ENCODE measurements at regions not wholly inside any gene's neighbourhood (a gene's known extent, or its start where the extent isn't known, plus 50 kb on each side); places are given as distances from the start of the nearest gene placed in this dataset.

- DNase-seq (no peak), ATAC-seq (ENCODE audit: insufficient read depth, low read depth) (no peak)
- H3K27ac ChIP-seq (ENCODE audit: low read length) = no peak overlapping the region
Observed at GRCh38 chr5:175788155-175788787, 83.1 kb upstream of the CPLX2 start.

GRCh38 chr5:175789670-175790069 is 81.7 kb upstream of the CPLX2 start:
- Histone ChIP-seq H2AFZ (ENCODE audit: low read depth, low read length) (no peak overlapping the region), H3K4me3 (ENCODE audit: low read depth in 1 of 2, low read length in 2 of 2) (no peak overlapping the region), H3K36me3 (ENCODE audit: insufficient read depth, low read length) (no peaks in the 10 kb centered on the region), H3K4me2 (ENCODE audit: insufficient read depth, low read length) (no peak overlapping the region), H3K4me1 (ENCODE audit: insufficient read depth, low read length) (no peaks in the 10 kb centered on the region), H3K79me2 (ENCODE audit: insufficient read depth, low read length) (no peaks in the 10 kb centered on the region), H3K9me3 (ENCODE audit: insufficient read depth, low read length, severe bottlenecking) (no peaks in the 10 kb centered on the region), H3K27me3 (ENCODE audit: insufficient read depth, low read length, poor library complexity) (peaks cover 9% of the 10 kb centered on the region), H3K9ac (ENCODE audit: low read depth, low read length) (no peak overlapping the region), H4K20me1 (ENCODE audit: insufficient read depth, low read length) (no peaks in the 10 kb centered on the region; the same call in 1 of the 2 replicates), H3K27ac (ENCODE audit: low read length) (no peak overlapping the region)
- TF ChIP-seq CTCF (IDR thresholded peaks at IDR 0.05; ENCODE audit: borderline replicate concordance, extremely low read depth, low read length, poor library complexity, severe bottlenecking) (no peak), EZH2 (IDR thresholded peaks at IDR 0.05; ENCODE audit: borderline replicate concordance, low read depth, low read length, severe bottlenecking) (no peak)
- DNase-seq (no peak), ATAC-seq (ENCODE audit: insufficient read depth, low read depth) (no peak)

More at GRCh38 chr5:175788155-175788787, 83.1 kb upstream of the CPLX2 start:
- Histone ChIP-seq H2AFZ (ENCODE audit: low read depth, low read length) (no peak overlapping the region), H3K27me3 (ENCODE audit: insufficient read depth, low read length, poor library complexity) (peaks cover 12% of the 10 kb centered on the region), H3K36me3 (ENCODE audit: insufficient read depth, low read length) (no peaks in the 10 kb centered on the region), H3K9ac (ENCODE audit: low read depth, low read length) (no peak overlapping the region), H3K4me3 (ENCODE audit: low read depth in 1 of 2, low read length in 2 of 2) (no peak overlapping the region), H3K4me1 (ENCODE audit: insufficient read depth, low read length) (no peaks in the 10 kb centered on the region), H3K4me2 (ENCODE audit: insufficient read depth, low read length) (no peak overlapping the region), H3K9me3 (ENCODE audit: insufficient read depth, low read length, severe bottlenecking) (no peaks in the 10 kb centered on the region), H4K20me1 (ENCODE audit: insufficient read depth, low read length) (no peaks in the 10 kb centered on the region), H3K79me2 (ENCODE audit: insufficient read depth, low read length) (no peaks in the 10 kb centered on the region)
- TF ChIP-seq CTCF (IDR thresholded peaks at IDR 0.05; ENCODE audit: borderline replicate concordance, extremely low read depth, low read length, poor library complexity, severe bottlenecking) (no peak), EZH2 (IDR thresholded peaks at IDR 0.05; ENCODE audit: borderline replicate concordance, low read depth, low read length, severe bottlenecking) (no peak)

GRCh38 chr5:175790796-175791195 is 80.6 kb upstream of the CPLX2 start:
- Histone ChIP-seq H3K9ac (ENCODE audit: low read depth, low read length) (no peak overlapping the region), H3K79me2 (ENCODE audit: insufficient read depth, low read length) (no peaks in the 10 kb centered on the region), H3K4me2 (ENCODE audit: insufficient read depth, low read length) (no peak overlapping the region), H3K4me3 (ENCODE audit: low read depth in 1 of 2, low read length in 2 of 2) (no peak overlapping the region), H3K4me1 (ENCODE audit: insufficient read depth, low read length) (no peaks in the 10 kb centered on the region), H3K36me3 (ENCODE audit: insufficient read depth, low read length) (no peaks in the 10 kb centered on the region), H4K20me1 (ENCODE audit: insufficient read depth, low read length) (no peaks in the 10 kb centered on the region; the same call in 1 of the 2 replicates), H3K27me3 (ENCODE audit: insufficient read depth, low read length, poor library complexity) (peaks cover 9% of the 10 kb centered on the region), H2AFZ (ENCODE audit: low read depth, low read length) (no peak overlapping the region), H3K27ac (ENCODE audit: low read length) (no peak overlapping the region), H3K9me3 (ENCODE audit: insufficient read depth, low read length, severe bottlenecking) (no peaks in the 10 kb centered on the region)
- DNase-seq (no peak), ATAC-seq (ENCODE audit: insufficient read depth, low read depth) (no peak)
- no peak for TF ChIP-seq CTCF (IDR thresholded peaks at IDR 0.05; ENCODE audit: borderline replicate concordance, extremely low read depth, low read length, poor library complexity, severe bottlenecking)
